ENCODE measurements at regions not wholly inside any gene's neighbourhood (a gene's known extent, or its start where the extent isn't known, plus 50 kb on each side); places are given as distances from the start of the nearest gene placed in this dataset.

DNA sequence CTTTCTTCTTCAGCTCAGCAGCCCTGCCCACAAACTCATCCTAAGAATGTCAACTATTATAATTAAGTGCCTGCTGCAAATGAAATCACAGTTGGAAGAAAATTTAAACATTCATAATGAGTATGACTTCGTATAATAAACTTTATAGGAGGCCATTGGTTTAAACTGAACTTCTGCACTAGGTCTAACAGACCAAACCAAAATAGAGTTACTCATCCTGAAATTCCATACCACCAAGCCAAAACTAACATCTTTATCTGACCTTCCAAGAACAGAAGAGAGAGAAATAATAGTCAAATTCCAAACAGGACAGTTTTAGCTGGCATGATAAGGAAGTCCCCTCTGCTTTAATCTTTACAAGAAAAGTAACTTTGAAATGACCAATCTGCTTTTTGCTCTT, 472.4 kb upstream of the PRMT6 start:
- Mint-ChIP-seq H3K4me3 (no peak overlapping the region), H3K4me1 (no peaks in the 10 kb centered on the region), H3K36me3 (no peaks in the 10 kb centered on the region), H3K27me3 (ENCODE audit: low read depth in 3 of 3) (peaks cover 0 to 2% (median 0%) of the 10 kb centered on the region in 3 donors), H3K9me3 (peaks cover 2 to 39% (median 28%) of the 10 kb centered on the region in 6 donors), H3K27ac (no peak overlapping the region)
- no peak for DNase-seq

DNA sequence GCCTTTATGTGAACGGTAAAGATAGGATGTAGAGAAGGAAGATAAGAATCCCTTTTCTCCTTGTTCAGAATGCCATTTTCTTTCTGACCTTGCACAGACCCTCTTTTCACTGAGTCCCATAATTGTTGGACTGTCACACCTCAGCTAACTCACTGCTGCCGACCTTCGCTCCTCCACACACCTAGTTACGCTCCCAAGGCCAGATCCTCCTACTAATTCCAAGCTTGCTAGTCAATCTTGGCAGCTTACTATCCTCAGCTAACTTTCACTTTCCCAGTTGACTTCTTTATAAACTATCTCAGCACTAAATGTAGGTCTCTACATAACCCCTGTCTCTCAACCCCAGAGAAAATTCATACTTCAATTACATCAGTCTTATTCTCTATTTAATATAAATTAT, 471.8 kb upstream of the PRMT6 start:
- no peak for DNase-seq

DNA sequence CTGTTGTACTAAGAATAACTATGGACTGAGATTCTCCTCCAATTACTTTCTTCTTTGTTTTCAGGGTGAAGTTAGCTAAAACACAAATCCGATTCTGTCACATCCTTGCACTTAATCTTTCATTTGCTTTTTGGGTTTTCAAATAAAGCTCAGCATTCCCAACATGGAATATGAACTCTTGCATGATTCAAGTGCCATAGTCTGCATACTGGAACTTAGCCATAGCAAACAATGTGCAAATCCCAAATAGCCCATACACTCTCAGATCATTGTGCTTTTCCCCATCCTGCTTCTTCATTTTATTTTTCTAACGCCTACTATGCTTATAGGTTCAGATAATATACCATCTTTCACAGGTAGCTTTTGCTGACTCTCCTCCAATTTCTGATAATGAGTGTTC, 455.8 kb upstream of the PRMT6 start:
- no peak overlapping the region for H3K27ac Mint-ChIP-seq
- peaks cover 0 to 2% (median 0%) of the 10 kb centered on the region in 3 donors for H3K27me3 Mint-ChIP-seq (ENCODE audit: low read depth in 3 of 3)
- no peaks in the 10 kb centered on the region for H3K36me3 Mint-ChIP-seq
- H3K4me3 Mint-ChIP-seq, result no peak overlapping the region
- DNase-seq, result no peak
- H3K9me3 Mint-ChIP-seq, result peaks cover 4 to 26% (median 13%) of the 10 kb centered on the region in 6 donors
- no peaks in the 10 kb centered on the region for H3K4me1 Mint-ChIP-seq

More for the DNA sequence above, 471.8 kb upstream of the PRMT6 start:
- Mint-ChIP-seq H3K4me3 (no peak overlapping the region), H3K27me3 (ENCODE audit: low read depth in 3 of 3) (peaks cover 0 to 2% (median 0%) of the 10 kb centered on the region in 3 donors), H3K27ac (no peak overlapping the region), H3K9me3 (peaks cover 4 to 39% (median 28%) of the 10 kb centered on the region in 6 donors), H3K36me3 (no peaks in the 10 kb centered on the region), H3K4me1 (no peaks in the 10 kb centered on the region)

- no peak for DNase-seq
- Mint-ChIP-seq H3K4me3 (no peak overlapping the region), H3K27me3 (ENCODE audit: low read depth in 3 of 3) (no peaks in the 10 kb centered on the region), H3K9me3 (peaks cover 8 to 32% (median 14%) of the 10 kb centered on the region in 6 donors), H3K27ac (no peak overlapping the region), H3K4me1 (no peaks in the 10 kb centered on the region), H3K36me3 (no peaks in the 10 kb centered on the region)
Observed at GRCh38 chr1:106603616-106604015, 452.9 kb upstream of the PRMT6 start.

- H3K27ac Mint-ChIP-seq, result no peak overlapping the region
- no peaks in the 10 kb centered on the region for H3K36me3 Mint-ChIP-seq
- no peak overlapping the region for H3K4me3 Mint-ChIP-seq
Observed at GRCh38 chr1:106608841-106609240, 447.6 kb upstream of the PRMT6 start.

DNA sequence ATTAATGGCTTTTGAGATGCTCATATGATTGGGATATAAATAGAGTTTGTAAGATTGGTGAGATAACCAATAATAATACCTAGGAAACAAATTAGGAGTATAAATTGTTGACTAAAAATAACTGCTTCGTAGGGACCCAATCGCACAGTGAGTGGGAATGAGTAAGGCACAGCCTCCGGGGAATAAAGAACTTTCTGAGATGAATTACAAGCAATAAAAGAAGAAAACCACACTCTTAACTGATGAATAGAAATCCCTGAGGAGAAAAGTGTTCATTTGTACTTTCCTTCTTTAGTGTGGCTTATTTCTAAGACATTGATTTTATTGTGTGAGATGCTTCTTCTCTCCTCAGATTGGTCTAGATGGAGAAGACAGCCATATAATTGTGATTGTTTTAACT, 443.4 kb upstream of the PRMT6 start:
- peaks cover 0 to 21% (median 14%) of the 10 kb centered on the region in 6 donors for H3K9me3 Mint-ChIP-seq
- H3K36me3 Mint-ChIP-seq, result no peaks in the 10 kb centered on the region

More at GRCh38 chr1:106608841-106609240, 447.6 kb upstream of the PRMT6 start:
- no peak for DNase-seq
- Mint-ChIP-seq H3K4me1 (no peaks in the 10 kb centered on the region), H3K27me3 (ENCODE audit: low read depth in 3 of 3) (no peaks in the 10 kb centered on the region), H3K9me3 (peaks cover 1 to 19% (median 10%) of the 10 kb centered on the region in 6 donors)

GRCh38 chr1:106613861-106614260, 442.6 kb upstream of the PRMT6 start:
- H3K4me3 Mint-ChIP-seq, result no peak overlapping the region
- peaks cover 3 to 28% (median 10%) of the 10 kb centered on the region in 6 donors for H3K9me3 Mint-ChIP-seq

More for the DNA sequence above, 443.4 kb upstream of the PRMT6 start:
- no peak overlapping the region for H3K27ac Mint-ChIP-seq
- H3K4me3 Mint-ChIP-seq, result no peak overlapping the region
- peaks cover 0 to 3% (median 0%) of the 10 kb centered on the region in 3 donors for H3K27me3 Mint-ChIP-seq (ENCODE audit: low read depth in 3 of 3)
- H3K4me1 Mint-ChIP-seq, result no peaks in the 10 kb centered on the region
- no peak for DNase-seq

GRCh38 chr1:106615473-106615872, 441.0 kb upstream of the PRMT6 start:
- H3K4me3 Mint-ChIP-seq, result no peak overlapping the region
- no peaks in the 10 kb centered on the region for H3K4me1 Mint-ChIP-seq

More at GRCh38 chr1:106613861-106614260, 442.6 kb upstream of the PRMT6 start:
- Mint-ChIP-seq H3K27me3 (ENCODE audit: low read depth in 3 of 3) (peaks cover 0 to 5% (median 0%) of the 10 kb centered on the region in 3 donors), H3K36me3 (no peaks in the 10 kb centered on the region), H3K4me1 (no peaks in the 10 kb centered on the region), H3K27ac (no peak overlapping the region)
- DNase-seq, result no peak

GRCh38 chr1:106619080-106619826, 437.2 kb upstream of the PRMT6 start:
- no peak overlapping the region for H3K4me3 Mint-ChIP-seq
- no peak for DNase-seq
- peaks cover 0 to 7% (median 0%) of the 10 kb centered on the region in 3 donors for H3K27me3 Mint-ChIP-seq (ENCODE audit: low read depth in 3 of 3)
- H3K36me3 Mint-ChIP-seq, result no peaks in the 10 kb centered on the region
- no peaks in the 10 kb centered on the region for H3K4me1 Mint-ChIP-seq
- H3K27ac Mint-ChIP-seq, result no peak overlapping the region
- H3K9me3 Mint-ChIP-seq, result peaks cover 2 to 29% (median 15%) of the 10 kb centered on the region in 6 donors

More at GRCh38 chr1:106615473-106615872, 441.0 kb upstream of the PRMT6 start:
- Mint-ChIP-seq H3K27ac (no peak overlapping the region), H3K9me3 (peaks cover 2 to 29% (median 10%) of the 10 kb centered on the region in 6 donors), H3K27me3 (ENCODE audit: low read depth in 3 of 3) (peaks cover 0 to 5% (median 0%) of the 10 kb centered on the region in 3 donors), H3K36me3 (no peaks in the 10 kb centered on the region)
- DNase-seq, result no peak

DNA sequence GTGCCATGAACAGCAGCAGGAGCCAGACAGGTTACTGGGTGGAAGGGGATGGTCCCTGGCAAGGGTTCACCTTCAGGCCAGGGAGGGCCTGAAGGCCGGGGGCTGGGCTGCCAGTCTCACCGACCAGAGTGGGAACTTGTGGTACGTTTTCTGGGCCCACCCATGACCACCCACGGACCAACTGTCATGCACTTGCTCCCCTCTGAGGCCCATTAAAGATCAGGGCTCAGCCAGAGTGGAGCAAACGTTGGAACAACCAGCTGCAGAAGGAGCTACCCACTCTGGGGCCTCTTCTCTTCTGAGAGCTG, 436.7 kb upstream of the PRMT6 start:
- peaks cover 0 to 7% (median 0%) of the 10 kb centered on the region in 3 donors for H3K27me3 Mint-ChIP-seq (ENCODE audit: low read depth in 3 of 3)
- peaks cover 2 to 28% (median 16%) of the 10 kb centered on the region in 6 donors for H3K9me3 Mint-ChIP-seq
- no peak for DNase-seq
- H3K4me3 Mint-ChIP-seq, result no peak overlapping the region
- H3K27ac Mint-ChIP-seq, result no peak overlapping the region
- H3K4me1 Mint-ChIP-seq, result no peaks in the 10 kb centered on the region
- H3K36me3 Mint-ChIP-seq, result no peaks in the 10 kb centered on the region

- no peaks in the 10 kb centered on the region for H3K4me1 Mint-ChIP-seq
Observed at GRCh38 chr1:106620521-106620954, 435.9 kb upstream of the PRMT6 start.

GRCh38 chr1:106621853-106622252, 434.6 kb upstream of the PRMT6 start:
- Mint-ChIP-seq H3K9me3 (peaks cover 6 to 25% (median 17%) of the 10 kb centered on the region in 6 donors), H3K27me3 (ENCODE audit: low read depth in 3 of 3) (peaks cover 0 to 3% (median 0%) of the 10 kb centered on the region in 3 donors), H3K27ac (no peak overlapping the region), H3K4me1 (no peaks in the 10 kb centered on the region), H3K36me3 (no peaks in the 10 kb centered on the region), H3K4me3 (no peak overlapping the region)
- no peak for DNase-seq

More at GRCh38 chr1:106620521-106620954, 435.9 kb upstream of the PRMT6 start:
- H3K4me3 Mint-ChIP-seq, result no peak overlapping the region
- no peak overlapping the region for H3K27ac Mint-ChIP-seq
- H3K27me3 Mint-ChIP-seq (ENCODE audit: low read depth in 3 of 3), result peaks cover 0 to 3% (median 0%) of the 10 kb centered on the region in 3 donors
- H3K36me3 Mint-ChIP-seq, result no peaks in the 10 kb centered on the region
- no peak for DNase-seq
- peaks cover 2 to 25% (median 17%) of the 10 kb centered on the region in 6 donors for H3K9me3 Mint-ChIP-seq

DNA sequence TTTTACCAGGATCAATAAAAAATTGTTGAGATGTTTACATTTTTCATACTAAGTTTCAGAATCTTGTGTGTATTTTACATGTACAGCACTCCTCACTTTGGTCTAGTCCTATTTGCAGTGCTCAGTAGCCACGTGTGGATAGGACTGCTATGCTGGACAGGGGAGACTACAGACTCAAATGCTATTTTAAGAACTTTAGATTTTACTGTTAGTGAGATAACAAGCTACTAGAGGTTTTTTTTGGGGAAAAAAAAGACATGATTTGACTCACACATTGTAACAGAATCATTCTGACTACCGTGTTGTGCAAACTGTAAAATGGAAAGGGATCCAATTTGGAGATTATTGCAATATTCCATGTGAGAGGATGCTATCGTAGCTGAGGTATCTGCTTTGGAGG, 418.9 kb upstream of the PRMT6 start:
- no peak overlapping the region for H3K27ac Mint-ChIP-seq
- DNase-seq, result no peak
- no peaks in the 10 kb centered on the region for H3K4me1 Mint-ChIP-seq
- H3K36me3 Mint-ChIP-seq, result no peaks in the 10 kb centered on the region
- peaks cover 12 to 41% (median 14%) of the 10 kb centered on the region in 6 donors for H3K9me3 Mint-ChIP-seq
- H3K27me3 Mint-ChIP-seq (ENCODE audit: low read depth in 3 of 3), result no peaks in the 10 kb centered on the region
- H3K4me3 Mint-ChIP-seq, result no peak overlapping the region

GRCh38 chr1:106646261-106646784, 410.2 kb upstream of the PRMT6 start:
- Mint-ChIP-seq H3K4me1 (no peaks in the 10 kb centered on the region), H3K9me3 (peaks cover 3 to 23% (median 12%) of the 10 kb centered on the region in 6 donors), H3K27me3 (ENCODE audit: low read depth in 3 of 3) (peaks cover 0 to 2% (median 0%) of the 10 kb centered on the region in 3 donors), H3K27ac (no peak overlapping the region), H3K4me3 (no peak overlapping the region), H3K36me3 (no peaks in the 10 kb centered on the region)
- DNase-seq, result no peak

Data from immature natural killer cell (primary cell).